ENCODE measurements at regions not wholly inside any gene's neighbourhood (a gene's known extent, or its start where the extent isn't known, plus 50 kb on each side); places are given as distances from the start of the nearest gene placed in this dataset.
"Not testable (repeated sequence)": the region's sequence is repeated elsewhere in the genome, so short reads cannot be mapped to it uniquely, and the experiment has no call there.

DNA sequence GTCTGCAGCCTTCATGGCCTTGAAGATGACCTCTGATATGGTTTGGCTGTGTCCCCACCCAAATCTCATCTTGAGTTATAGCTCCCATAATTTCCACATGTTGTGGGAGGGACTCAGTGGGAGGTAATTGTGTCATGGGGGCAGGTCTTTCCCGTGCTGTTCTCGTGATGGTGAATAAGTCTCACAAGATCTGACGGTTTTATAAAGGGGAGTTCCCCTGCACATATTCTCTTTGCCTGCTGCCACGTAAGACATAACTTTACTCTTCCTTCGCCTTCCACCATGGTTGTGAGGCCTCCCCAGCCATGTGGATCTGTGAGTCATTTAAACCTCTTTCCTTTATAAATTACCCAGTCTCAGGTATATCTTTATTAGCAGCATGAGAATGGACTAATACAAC is 102.6 kb downstream of the C17orf67 start:
- H3K4me3 Mint-ChIP-seq (ENCODE audit: low read depth); H3K4me1 Mint-ChIP-seq (ENCODE audit: low read depth); intact Hi-C loops (cut with micrococcal nuclease); H3K36me3 Mint-ChIP-seq (ENCODE audit: low read depth); H3K27ac Mint-ChIP-seq; H3K9me3 Mint-ChIP-seq; DNase-seq (ENCODE audit: low spot score): not testable (repeated sequence)
- H3K27me3 Mint-ChIP-seq (ENCODE audit: low read depth) = peaks cover 12% of the 10 kb centered on the region

GRCh38 chr17:56733833-56734232 is 99.9 kb downstream of the C17orf67 start:
- no peak overlapping the region for H3K27ac Mint-ChIP-seq
- H3K9me3 Mint-ChIP-seq = no peaks in the 10 kb centered on the region
- intact Hi-C loops (cut with micrococcal nuclease) = no loop called here
- no peak overlapping the region for H3K4me3 Mint-ChIP-seq (ENCODE audit: low read depth)
- DNase-seq (ENCODE audit: low spot score) = no peak
- no peaks in the 10 kb centered on the region for H3K4me1 Mint-ChIP-seq (ENCODE audit: low read depth)
- no peaks in the 10 kb centered on the region for H3K36me3 Mint-ChIP-seq (ENCODE audit: low read depth)
- H3K27me3 Mint-ChIP-seq (ENCODE audit: low read depth) = peaks cover 17% of the 10 kb centered on the region

DNA sequence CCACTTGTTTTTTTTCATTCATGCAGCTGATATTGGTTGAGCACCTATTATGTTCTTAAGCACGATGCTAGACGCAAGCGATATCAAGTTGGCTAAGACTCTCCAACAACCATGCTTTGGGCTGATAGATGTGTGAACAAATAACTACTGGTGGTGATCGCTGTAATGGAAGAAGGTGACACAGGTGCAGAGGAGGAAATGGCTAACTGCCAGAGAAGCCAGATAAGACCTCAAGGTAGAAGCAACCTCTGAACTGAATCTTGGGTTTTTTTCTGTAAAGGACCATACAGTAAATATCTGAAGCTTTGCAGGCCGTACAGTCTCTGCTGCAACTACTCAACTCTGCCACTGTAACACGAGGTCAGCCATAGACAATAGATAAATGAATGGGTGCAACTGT is 97.9 kb downstream of the C17orf67 start:
- intact Hi-C loops (cut with micrococcal nuclease) = no loop called here
- H3K36me3 Mint-ChIP-seq (ENCODE audit: low read depth) = no peaks in the 10 kb centered on the region
- no peak for DNase-seq (ENCODE audit: low spot score)
- H3K4me1 Mint-ChIP-seq (ENCODE audit: low read depth) = no peaks in the 10 kb centered on the region
- peaks cover 22% of the 10 kb centered on the region for H3K27me3 Mint-ChIP-seq (ENCODE audit: low read depth)
- H3K4me3 Mint-ChIP-seq (ENCODE audit: low read depth) = no peak overlapping the region
- no peaks in the 10 kb centered on the region for H3K9me3 Mint-ChIP-seq
- H3K27ac Mint-ChIP-seq = no peak overlapping the region

- intact Hi-C loops (cut with micrococcal nuclease) = no loop called here
- H3K27me3 Mint-ChIP-seq (ENCODE audit: low read depth) = peaks cover 26% of the 10 kb centered on the region
- H3K9me3 Mint-ChIP-seq = no peaks in the 10 kb centered on the region
- H3K4me3 Mint-ChIP-seq (ENCODE audit: low read depth) = no peak overlapping the region
- no peaks in the 10 kb centered on the region for H3K4me1 Mint-ChIP-seq (ENCODE audit: low read depth)
- H3K36me3 Mint-ChIP-seq (ENCODE audit: low read depth) = no peaks in the 10 kb centered on the region
- H3K27ac Mint-ChIP-seq = no peak overlapping the region
- DNase-seq (ENCODE audit: low spot score) = no peak
Measured at GRCh38 chr17:56737421-56738161, 96.1 kb downstream of the C17orf67 start.

DNA sequence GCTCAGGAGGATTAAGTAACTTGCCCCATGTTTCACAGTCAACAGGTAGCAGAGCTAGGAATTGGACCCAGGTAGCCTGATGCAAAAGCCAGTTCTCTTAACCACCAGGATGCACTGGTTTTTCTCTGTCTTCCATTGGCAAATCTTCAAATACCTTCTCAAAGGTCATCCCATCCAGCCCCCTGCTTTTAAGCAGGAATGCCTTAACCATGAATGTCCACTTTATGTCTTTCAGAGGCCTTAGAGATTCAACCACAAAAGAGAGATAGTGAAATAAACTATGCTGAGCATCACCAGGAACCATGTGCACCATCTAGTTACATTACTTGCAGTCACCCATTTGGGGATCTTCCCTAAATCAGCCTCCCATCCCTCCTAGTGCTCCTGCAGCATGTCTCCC is 94.3 kb downstream of the C17orf67 start:
- Mint-ChIP-seq H3K9me3 (no peaks in the 10 kb centered on the region), H3K27ac (no peak overlapping the region), H3K36me3 (ENCODE audit: low read depth) (no peaks in the 10 kb centered on the region), H3K27me3 (ENCODE audit: low read depth) (peaks cover 27% of the 10 kb centered on the region), H3K4me1 (ENCODE audit: low read depth) (no peaks in the 10 kb centered on the region), H3K4me3 (ENCODE audit: low read depth) (no peak overlapping the region)
- no peak for DNase-seq (ENCODE audit: low spot score)
- intact Hi-C loops (cut with micrococcal nuclease) = no loop called here

- H3K27me3 Mint-ChIP-seq (ENCODE audit: low read depth) = peaks cover 27% of the 10 kb centered on the region
- intact Hi-C loops (cut with micrococcal nuclease) = no loop called here
- no peaks in the 10 kb centered on the region for H3K36me3 Mint-ChIP-seq (ENCODE audit: low read depth)
- H3K4me3 Mint-ChIP-seq (ENCODE audit: low read depth) = no peak overlapping the region
- no peaks in the 10 kb centered on the region for H3K4me1 Mint-ChIP-seq (ENCODE audit: low read depth)
- no peak for DNase-seq (ENCODE audit: low spot score)
- H3K27ac Mint-ChIP-seq = no peak overlapping the region
- H3K9me3 Mint-ChIP-seq = no peaks in the 10 kb centered on the region
Measured at GRCh38 chr17:56739776-56740175, 93.9 kb downstream of the C17orf67 start.

- Mint-ChIP-seq H3K27me3 (ENCODE audit: low read depth) (peaks cover 27% of the 10 kb centered on the region), H3K27ac (no peak overlapping the region), H3K9me3 (no peaks in the 10 kb centered on the region), H3K4me3 (ENCODE audit: low read depth) (no peak overlapping the region), H3K36me3 (ENCODE audit: low read depth) (no peaks in the 10 kb centered on the region), H3K4me1 (ENCODE audit: low read depth) (no peaks in the 10 kb centered on the region)
- DNase-seq (ENCODE audit: low spot score) = no peak
- intact Hi-C loops (cut with micrococcal nuclease) = no loop called here
Measured at GRCh38 chr17:56740481-56740880, 93.2 kb downstream of the C17orf67 start.
